ENCODE measurements at regions not wholly inside any gene's neighbourhood (a gene's known extent, or its start where the extent isn't known, plus 50 kb on each side); places are given as distances from the start of the nearest gene placed in this dataset.

DNA sequence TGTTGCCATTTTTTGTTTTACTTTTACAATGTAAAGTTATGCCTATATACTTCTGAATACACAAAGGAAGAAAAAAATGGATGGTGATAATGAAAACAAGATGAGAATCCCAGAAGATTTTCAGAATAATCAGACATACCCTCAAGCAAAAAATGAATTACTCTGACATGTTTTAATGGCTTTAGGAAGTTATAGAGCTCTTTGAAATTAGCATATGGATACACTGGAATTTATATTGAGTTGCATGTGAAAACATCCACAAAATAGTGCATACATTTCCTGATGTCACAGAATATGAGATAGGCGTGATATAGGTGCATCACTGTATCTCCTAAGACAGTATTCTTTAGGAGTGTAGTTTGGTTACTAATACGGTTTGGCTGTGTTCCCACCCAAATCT, 351.3 kb downstream of the SLC7A11 start:
- TF ChIP-seq, protein P1, sequence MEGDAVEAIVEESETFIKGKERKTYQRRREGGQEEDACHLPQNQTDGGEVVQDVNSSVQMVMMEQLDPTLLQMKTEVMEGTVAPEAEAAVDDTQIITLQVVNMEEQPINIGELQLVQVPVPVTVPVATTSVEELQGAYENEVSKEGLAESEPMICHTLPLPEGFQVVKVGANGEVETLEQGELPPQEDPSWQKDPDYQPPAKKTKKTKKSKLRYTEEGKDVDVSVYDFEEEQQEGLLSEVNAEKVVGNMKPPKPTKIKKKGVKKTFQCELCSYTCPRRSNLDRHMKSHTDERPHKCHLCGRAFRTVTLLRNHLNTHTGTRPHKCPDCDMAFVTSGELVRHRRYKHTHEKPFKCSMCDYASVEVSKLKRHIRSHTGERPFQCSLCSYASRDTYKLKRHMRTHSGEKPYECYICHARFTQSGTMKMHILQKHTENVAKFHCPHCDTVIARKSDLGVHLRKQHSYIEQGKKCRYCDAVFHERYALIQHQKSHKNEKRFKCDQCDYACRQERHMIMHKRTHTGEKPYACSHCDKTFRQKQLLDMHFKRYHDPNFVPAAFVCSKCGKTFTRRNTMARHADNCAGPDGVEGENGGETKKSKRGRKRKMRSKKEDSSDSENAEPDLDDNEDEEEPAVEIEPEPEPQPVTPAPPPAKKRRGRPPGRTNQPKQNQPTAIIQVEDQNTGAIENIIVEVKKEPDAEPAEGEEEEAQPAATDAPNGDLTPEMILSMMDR (IDR thresholded peaks at IDR 0.05) = no peak
- no peak for TF ChIP-seq POLR2A (IDR thresholded peaks at IDR 0.05)

All from testis (tissue), 2 donors.